Activated T-cell treated with anti-CD3 and anti-CD28 coated beads, Interleukin-2, amount 50 U/mL, for 1 hour (primary cell): ENCODE measurements at regions not wholly inside any gene's neighbourhood (a gene's known extent, or its start where the extent isn't known, plus 50 kb on each side); places are given as distances from the start of the nearest gene placed in this dataset.
"Not testable (repeated sequence)": the region's sequence is repeated elsewhere in the genome, so short reads cannot be mapped to it uniquely, and the experiment has no call there.

Source experiments
- DNase-seq: peaks from one replicate; pipeline ENCODE4 v3.0.0-alpha.2; 2020

- DNase-seq = no peak
These were observed 106.6 kb upstream of the BARHL2 start for GRCh38 chr1:90823686-90824085.

DNA sequence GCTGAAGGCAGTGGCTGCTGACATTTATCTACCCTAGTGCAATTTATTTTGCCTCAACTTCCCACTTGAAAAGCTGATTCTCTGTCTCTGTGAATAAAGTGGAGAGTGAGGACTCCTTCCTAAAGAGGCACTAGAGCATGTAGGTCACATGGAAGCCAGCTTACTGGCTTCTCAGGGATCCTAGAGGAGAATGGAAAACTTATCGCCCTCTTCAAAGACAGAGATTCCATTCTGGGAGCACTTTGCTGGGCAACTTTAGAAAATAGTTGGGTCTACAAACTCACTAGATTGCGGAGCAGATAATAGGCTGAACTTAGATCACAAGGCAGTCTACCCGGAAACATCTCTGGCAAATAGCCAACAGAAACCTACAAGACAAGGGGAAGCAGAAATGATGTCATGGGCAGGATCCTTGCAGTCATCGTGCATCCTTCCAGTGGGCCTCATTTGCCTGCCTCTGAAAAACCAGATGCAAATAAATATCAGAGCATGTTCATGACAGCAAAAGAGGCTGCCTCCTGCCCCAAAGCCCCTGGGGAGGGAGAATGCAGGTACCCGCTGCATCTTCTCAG is 104.8 kb upstream of the BARHL2 start:
- DNase-seq = no peak

- no peak for DNase-seq
These were observed 104.2 kb upstream of the BARHL2 start for GRCh38 chr1:90821152-90821787.

GRCh38 chr1:90820745-90821144 is 103.6 kb upstream of the BARHL2 start:
- no peak for DNase-seq

- DNase-seq = no peak
These were observed 100.3 kb upstream of the BARHL2 start for GRCh38 chr1:90817399-90817798.

- DNase-seq = not testable (repeated sequence)
These were observed 95.1 kb upstream of the BARHL2 start for GRCh38 chr1:90812237-90812636.

- not testable (repeated sequence) for DNase-seq
These were observed 94.4 kb upstream of the BARHL2 start for GRCh38 chr1:90811444-90811950.

DNA sequence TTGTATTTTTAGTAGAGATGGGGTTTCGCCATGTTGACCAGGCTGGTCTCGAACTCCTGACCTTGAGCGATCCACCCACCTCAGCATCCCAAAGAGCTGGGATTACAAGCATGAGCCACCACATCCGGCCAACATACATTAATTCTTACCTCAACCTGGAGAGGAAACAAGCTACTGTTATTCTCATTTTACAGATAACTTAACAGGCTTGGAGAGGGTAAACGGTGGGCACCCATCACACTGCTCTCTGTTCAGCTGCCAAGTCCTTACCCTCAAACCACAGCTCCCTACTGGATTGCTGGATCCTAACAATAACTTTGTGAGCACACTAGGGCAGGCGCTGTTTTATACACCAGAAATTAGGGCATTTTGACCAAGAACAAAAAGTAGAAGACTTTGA is 93.6 kb upstream of the BARHL2 start:
- no peak for DNase-seq

DNA sequence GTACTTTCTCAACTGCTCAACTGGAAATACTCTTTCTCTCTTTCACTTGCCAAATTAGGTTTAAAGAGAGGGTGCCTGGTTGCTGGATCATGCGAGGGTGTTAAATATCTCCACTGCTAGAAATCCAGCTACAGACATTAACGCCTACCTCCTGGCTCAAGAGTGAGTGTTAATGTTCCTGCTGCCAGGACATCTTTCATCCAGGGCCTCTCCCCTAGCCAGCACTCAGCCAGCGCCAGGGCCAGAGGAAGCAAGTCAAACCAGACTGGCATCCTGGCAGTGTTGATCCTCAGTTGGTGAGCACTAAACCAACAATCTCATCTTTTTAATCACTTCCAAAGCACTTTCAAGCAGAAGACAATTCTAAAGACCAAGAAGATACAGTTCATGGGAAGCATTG is 92.9 kb upstream of the BARHL2 start:
- no peak for DNase-seq

- DNase-seq = no peak
These were observed 92.0 kb upstream of the BARHL2 start for GRCh38 chr1:90809093-90809492.

DNA sequence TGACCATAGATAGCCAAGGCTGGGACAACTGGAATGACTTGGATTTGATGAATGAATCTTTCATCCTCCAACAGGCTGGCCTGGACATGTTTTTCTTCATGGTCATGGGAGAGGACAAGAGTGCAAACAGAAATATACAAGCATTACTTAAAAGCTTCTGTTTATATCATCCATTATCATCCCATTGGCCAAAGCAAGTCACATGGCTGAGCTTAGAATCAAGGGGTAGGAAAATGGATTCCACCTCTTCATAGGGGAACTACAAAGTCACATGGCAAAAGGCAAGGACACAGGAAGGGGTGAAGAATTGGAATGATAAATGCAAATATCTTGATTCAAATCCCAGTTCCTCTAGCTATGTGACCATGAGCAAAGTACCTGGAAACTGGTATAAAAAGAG is 90.2 kb upstream of the BARHL2 start:
- no peak for DNase-seq

DNA sequence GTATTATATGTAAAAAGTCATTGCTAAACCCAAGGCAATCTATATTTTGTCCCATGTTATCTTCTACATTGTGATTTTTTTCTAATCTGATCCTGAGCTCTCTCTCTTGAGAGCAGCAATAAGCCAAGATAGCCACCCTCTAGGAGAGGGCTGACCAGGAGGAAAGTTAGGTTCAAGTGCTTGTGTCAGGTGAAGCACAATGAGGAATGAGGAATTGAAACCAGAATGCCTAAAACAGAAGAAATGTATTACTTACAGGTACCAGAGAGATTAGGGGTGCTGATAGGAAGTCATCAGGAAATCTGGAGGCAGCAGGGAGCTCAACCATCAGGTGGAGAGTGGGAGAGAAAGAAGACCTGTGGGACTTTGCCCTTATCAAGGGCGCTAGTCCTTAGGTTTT is 85.5 kb upstream of the BARHL2 start:
- DNase-seq = no peak

GRCh38 chr1:90800012-90800717 is 83.1 kb upstream of the BARHL2 start:
- DNase-seq = no peak

GRCh38 chr1:90799326-90799725 is 82.2 kb upstream of the BARHL2 start:
- DNase-seq = no peak

DNA sequence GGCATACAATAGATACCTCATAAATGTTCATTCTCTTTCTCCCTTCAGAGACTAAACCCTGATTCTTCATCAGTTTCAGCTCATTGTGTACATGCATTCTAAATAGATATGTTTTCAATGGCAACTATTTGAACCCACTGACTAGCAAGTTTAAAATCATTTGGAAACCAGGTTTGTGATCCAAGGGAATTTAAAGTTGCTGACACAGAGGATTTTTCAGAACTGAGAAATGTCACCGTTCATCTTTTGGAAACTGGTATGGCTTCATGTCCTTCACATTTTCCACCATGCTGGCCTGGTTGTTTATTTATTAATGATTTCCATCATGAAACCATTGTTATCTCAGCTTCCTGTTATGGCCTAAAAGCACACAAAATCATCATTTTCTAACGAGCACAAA is 81.8 kb upstream of the BARHL2 start:
- no peak for DNase-seq

DNA sequence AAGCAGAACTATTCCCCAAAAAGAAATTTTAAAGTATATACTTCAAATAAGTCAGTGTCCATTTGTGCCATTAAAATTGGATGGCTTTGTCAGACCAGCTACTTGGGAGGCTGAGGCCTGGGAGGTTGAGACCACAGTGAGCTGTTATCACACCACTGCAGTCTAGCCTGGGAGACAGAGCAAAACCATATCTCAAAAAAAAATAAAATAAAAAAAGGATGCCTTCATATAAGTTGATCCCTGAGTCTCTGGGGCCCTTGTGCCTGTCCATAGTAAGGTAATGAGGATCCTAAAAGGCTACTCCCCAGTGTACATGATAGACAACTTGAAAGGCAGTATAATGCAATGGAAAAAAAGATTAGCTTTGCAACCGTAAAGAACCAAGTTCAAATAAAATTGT is 81.2 kb upstream of the BARHL2 start:
- DNase-seq = no peak

DNA sequence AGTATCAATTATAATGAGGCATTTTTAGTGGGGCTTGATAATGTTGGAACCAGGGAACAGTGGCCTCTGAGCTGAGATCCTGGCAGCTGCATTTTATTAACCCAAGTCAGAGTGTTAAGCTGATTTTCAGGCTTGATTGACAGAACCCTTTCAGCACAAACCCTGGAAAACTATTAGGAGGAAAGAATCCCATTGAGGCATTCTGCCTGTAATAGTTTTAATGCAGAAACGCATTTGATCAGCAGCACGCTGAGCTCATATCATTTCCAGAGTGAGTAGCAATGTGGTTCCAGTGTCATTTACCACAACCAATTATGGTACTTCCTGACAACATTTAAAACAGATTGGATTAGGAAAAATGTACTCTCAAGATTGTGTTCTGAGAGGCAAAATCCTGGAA is 78.3 kb upstream of the BARHL2 start:
- DNase-seq = no peak

GRCh38 chr1:90786709-90787108 is 69.6 kb upstream of the BARHL2 start:
- DNase-seq = no peak

- no peak for DNase-seq
These were observed 67.2 kb upstream of the BARHL2 start for GRCh38 chr1:90784186-90784847.

GRCh38 chr1:90783181-90783580 is 66.1 kb upstream of the BARHL2 start:
- DNase-seq = no peak

GRCh38 chr1:90782046-90782445 is 64.9 kb upstream of the BARHL2 start:
- DNase-seq = no peak

DNA sequence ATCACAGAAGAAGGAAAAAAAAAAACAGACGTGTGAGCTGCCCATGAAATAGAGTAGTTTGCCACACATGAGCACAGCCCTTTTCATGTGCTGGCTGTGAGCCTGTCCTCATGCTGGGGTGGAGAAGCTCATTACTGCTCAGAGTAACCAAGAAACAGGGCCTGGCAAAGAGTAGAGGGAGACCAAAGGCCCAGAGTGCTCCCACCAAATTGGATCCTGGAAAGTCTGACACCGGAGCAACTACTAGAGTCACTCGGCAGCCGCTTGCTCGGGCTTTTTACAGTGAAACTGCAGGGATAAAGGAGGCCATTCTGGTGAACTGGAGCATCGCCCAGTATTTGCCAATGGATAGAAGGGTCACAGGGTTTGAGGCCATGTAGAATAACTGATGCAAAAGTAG is 64.4 kb upstream of the BARHL2 start:
- DNase-seq = no peak

GRCh38 chr1:90780981-90781380 is 63.9 kb upstream of the BARHL2 start:
- no peak for DNase-seq

GRCh38 chr1:90779573-90779972 is 62.5 kb upstream of the BARHL2 start:
- no peak for DNase-seq
